Sigmoid colon (tissue), 4 donors: ENCODE measurements at regions not wholly inside any gene's neighbourhood (a gene's known extent, or its start where the extent isn't known, plus 50 kb on each side); places are given as distances from the start of the nearest gene placed in this dataset.

Source experiments
- CTCF ChIP-seq, 4 experiments: fragments of 450-650 bp in 3 of 4; fragments of 200-600 bp in 1 of 4; IDR thresholded peaks; one replicate each; pipeline ENCODE4 v1.5.1; 2016 to 2019; ENCODE audit warnings: antibody characterized with exemption in 4 of 4, mild to moderate bottlenecking in 3 of 4, moderate library complexity in 2 of 4
- EP300 ChIP-seq, 4 donors: sonication (generic); formaldehyde crosslinking; IDR thresholded peaks; one replicate each; pipeline ENCODE4 v1.6.1; 2017; ENCODE audit warnings: antibody characterized with exemption in 4 of 4

GRCh38 chr7:131618391-131618790 is 62.0 kb upstream of the PODXL start:
- TF ChIP-seq CTCF (IDR thresholded peaks at IDR 0.05) (no peak), EP300 (IDR thresholded peaks at IDR 0.05) (no peak)
